Right atrium auricular region (tissue), 2 donors: ENCODE measurements at regions not wholly inside any gene's neighbourhood (a gene's known extent, or its start where the extent isn't known, plus 50 kb on each side); places are given as distances from the start of the nearest gene placed in this dataset.

Source experiments
- DNase-seq: peaks from one replicate; pipeline ENCODE4 v3.0.0-alpha.2; 2019; ENCODE audit warnings: low spot score
- H3K27ac ChIP-seq, 2 donors: fragments of 200-600 bp; sonication (generic); 1 replicate in 1 of 2; 2 replicates in 1 of 2; pipeline ENCODE4 v1.5.1; 2016 to 2019
- H3K27me3 ChIP-seq, 2 donors: fragments of 200-600 bp; sonication (generic); one replicate each; pipeline versions ENCODE4 v1.5.1 to v1.6.0; 2017 to 2019
- H3K36me3 ChIP-seq: fragments of 200-600 bp; sonication (generic); one replicate; pipeline ENCODE4 v1.5.1; 2016
- H3K4me1 ChIP-seq, 2 donors: fragments of 200-600 bp; sonication (generic); one replicate each; pipeline versions ENCODE4 v1.5.1 to v1.6.0; 2017 to 2019
- H3K4me3 ChIP-seq, 2 donors: fragments of 200-600 bp; sonication (generic); 1 replicate in 1 of 2; 2 replicates in 1 of 2; pipeline ENCODE4 v1.5.1; 2017 to 2019; ENCODE audit warnings: mild to moderate bottlenecking in 1 of 2, moderate library complexity in 1 of 2
- H3K9me3 ChIP-seq, 2 donors: fragments of 200-600 bp; sonication (generic); one replicate each; pipeline ENCODE4 v1.5.1; 2019
- CTCF ChIP-seq, 2 donors: fragments of 200-600 bp; sonication (generic); IDR thresholded peaks; one replicate each; pipeline ENCODE4 v1.5.1; 2019; ENCODE audit warnings: antibody characterized with exemption in 2 of 2

- H3K4me1 ChIP-seq: peaks cover 0 to 8% of the 10 kb centered on the region in 2 donors
- no peak for TF ChIP-seq CTCF (IDR thresholded peaks at IDR 0.05)
- no peak for DNase-seq
- H3K27ac ChIP-seq: no peak overlapping the region
- H3K9me3 ChIP-seq: no peaks in the 10 kb centered on the region
- H3K36me3 ChIP-seq: no peaks in the 10 kb centered on the region
- H3K27me3 ChIP-seq: no peaks in the 10 kb centered on the region
- no peak overlapping the region for H3K4me3 ChIP-seq
Observed at GRCh38 chr2:204264085-204264553, 281.2 kb upstream of the PARD3B start.

GRCh38 chr2:204264621-204265140 lies 280.6 kb upstream of the PARD3B start:
- no peak overlapping the region for H3K27ac ChIP-seq
- H3K36me3 ChIP-seq: no peaks in the 10 kb centered on the region
- no peak for DNase-seq
- no peak overlapping the region for H3K4me3 ChIP-seq
- no peaks in the 10 kb centered on the region for H3K27me3 ChIP-seq
- no peaks in the 10 kb centered on the region for H3K9me3 ChIP-seq
- no peak for TF ChIP-seq CTCF (IDR thresholded peaks at IDR 0.05)
- H3K4me1 ChIP-seq: peaks cover 0 to 8% of the 10 kb centered on the region in 2 donors

- Histone ChIP-seq H3K4me1 (peaks cover 0 to 2% of the 10 kb centered on the region in 2 donors), H3K4me3 (no peak overlapping the region), H3K36me3 (no peaks in the 10 kb centered on the region), H3K27me3 (no peaks in the 10 kb centered on the region), H3K27ac (no peak overlapping the region), H3K9me3 (no peaks in the 10 kb centered on the region)
- TF ChIP-seq CTCF (IDR thresholded peaks at IDR 0.05): no peak
- DNase-seq: no peak
Observed at GRCh38 chr2:204265681-204266181, 279.5 kb upstream of the PARD3B start.

- H3K4me1 ChIP-seq: peaks cover 0 to 7% of the 10 kb centered on the region in 2 donors
- H3K27ac ChIP-seq: no peak overlapping the region
- H3K9me3 ChIP-seq: no peaks in the 10 kb centered on the region
- no peak for TF ChIP-seq CTCF (IDR thresholded peaks at IDR 0.05)
- no peak for DNase-seq
- no peaks in the 10 kb centered on the region for H3K36me3 ChIP-seq
- H3K27me3 ChIP-seq: no peaks in the 10 kb centered on the region
- H3K4me3 ChIP-seq: no peak overlapping the region
Observed at GRCh38 chr2:204268458-204268857, 276.8 kb upstream of the PARD3B start.

- H3K36me3 ChIP-seq: no peaks in the 10 kb centered on the region
- no peak overlapping the region for H3K27ac ChIP-seq
- DNase-seq: no peak
- H3K27me3 ChIP-seq: no peaks in the 10 kb centered on the region
- TF ChIP-seq CTCF (IDR thresholded peaks at IDR 0.05): no peak
- H3K4me3 ChIP-seq: no peak overlapping the region
- H3K9me3 ChIP-seq: no peaks in the 10 kb centered on the region
- peaks cover 0 to 7% of the 10 kb centered on the region in 2 donors for H3K4me1 ChIP-seq
Observed at GRCh38 chr2:204268971-204269370, 276.3 kb upstream of the PARD3B start.

GRCh38 chr2:204272089-204272488 lies 273.2 kb upstream of the PARD3B start:
- Histone ChIP-seq H3K27me3 (no peaks in the 10 kb centered on the region), H3K4me1 (peaks cover 0 to 7% of the 10 kb centered on the region in 2 donors), H3K36me3 (no peaks in the 10 kb centered on the region), H3K4me3 (no peak overlapping the region), H3K27ac (no peak overlapping the region), H3K9me3 (no peaks in the 10 kb centered on the region)
- no peak for TF ChIP-seq CTCF (IDR thresholded peaks at IDR 0.05)
- no peak for DNase-seq
